ENCODE measurements at regions not wholly inside any gene's neighbourhood (a gene's known extent, or its start where the extent isn't known, plus 50 kb on each side); places are given as distances from the start of the nearest gene placed in this dataset.

- TF ChIP-seq TAF1 (IDR thresholded peaks at IDR 0.05; ENCODE audit: low read depth) (no peak), FOXM1 (IDR thresholded peaks at IDR 0.05; ENCODE audit: borderline replicate concordance, low read depth) (no peak), EP300 (IDR thresholded peaks at IDR 0.05; ENCODE audit: borderline replicate concordance) (no peak), CEBPB (IDR thresholded peaks at IDR 0.05) (no peak)
These were observed 73.6 kb upstream of the RASSF8 start for GRCh38 chr12:25884920-25885234.

- TF ChIP-seq RAD21 (IDR thresholded peaks at IDR 0.05; ENCODE audit: low read depth): no peak
- TF ChIP-seq YY1 (IDR thresholded peaks at IDR 0.05; ENCODE audit: low read depth): no peak
- no peak for TF ChIP-seq USF1 (IDR thresholded peaks at IDR 0.05)
- no peak for TF ChIP-seq CEBPB (IDR thresholded peaks at IDR 0.05)
- TF ChIP-seq FOXM1 (IDR thresholded peaks at IDR 0.05; ENCODE audit: borderline replicate concordance, low read depth): no peak
These were observed 72.1 kb upstream of the RASSF8 start for GRCh38 chr12:25886396-25886795.

GRCh38 chr12:25887367-25887766, 71.1 kb upstream of the RASSF8 start:
- TF ChIP-seq ZBTB7A (IDR thresholded peaks at IDR 0.05; ENCODE audit: low read depth) (no peak), TAF1 (IDR thresholded peaks at IDR 0.05; ENCODE audit: low read depth) (no peak), YY1 (IDR thresholded peaks at IDR 0.05; ENCODE audit: low read depth) (no peak), FOXM1 (IDR thresholded peaks at IDR 0.05; ENCODE audit: borderline replicate concordance, low read depth) (no peak), EGR1 (IDR thresholded peaks at IDR 0.05) (no peak), EP300 (IDR thresholded peaks at IDR 0.05; ENCODE audit: borderline replicate concordance) (no peak), USF1 (IDR thresholded peaks at IDR 0.05) (no peak), TCF12 (IDR thresholded peaks at IDR 0.05; ENCODE audit: low read depth) (no peak), RAD21 (IDR thresholded peaks at IDR 0.05; ENCODE audit: low read depth) (no peak), CREB1 (IDR thresholded peaks at IDR 0.05; ENCODE audit: low read depth) (no peak), CEBPB (IDR thresholded peaks at IDR 0.05) (no peak), REST (IDR thresholded peaks at IDR 0.05; ENCODE audit: low read depth) (no peak), TEAD4 (IDR thresholded peaks at IDR 0.05) (no peak), NFIC (IDR thresholded peaks at IDR 0.05) (no peak), MAX (IDR thresholded peaks at IDR 0.05) (no peak)

GRCh38 chr12:25889185-25889584, 69.3 kb upstream of the RASSF8 start:
- no peak for TF ChIP-seq ZBTB7A (IDR thresholded peaks at IDR 0.05; ENCODE audit: low read depth)
- TF ChIP-seq MAX (IDR thresholded peaks at IDR 0.05): no peak
- no peak for TF ChIP-seq TAF1 (IDR thresholded peaks at IDR 0.05; ENCODE audit: low read depth)
- TF ChIP-seq NFIC (IDR thresholded peaks at IDR 0.05): no peak
- no peak for TF ChIP-seq RAD21 (IDR thresholded peaks at IDR 0.05; ENCODE audit: low read depth)
- no peak for TF ChIP-seq CREB1 (IDR thresholded peaks at IDR 0.05; ENCODE audit: low read depth)
- no peak for TF ChIP-seq TEAD4 (IDR thresholded peaks at IDR 0.05)
- no peak for TF ChIP-seq TCF12 (IDR thresholded peaks at IDR 0.05; ENCODE audit: low read depth)
- TF ChIP-seq EGR1 (IDR thresholded peaks at IDR 0.05): no peak
- TF ChIP-seq REST (IDR thresholded peaks at IDR 0.05; ENCODE audit: low read depth): no peak
- no peak for TF ChIP-seq YY1 (IDR thresholded peaks at IDR 0.05; ENCODE audit: low read depth)
- TF ChIP-seq CEBPB (IDR thresholded peaks at IDR 0.05): no peak
- no peak for TF ChIP-seq FOXM1 (IDR thresholded peaks at IDR 0.05; ENCODE audit: borderline replicate concordance, low read depth)

- TF ChIP-seq EP300 (IDR thresholded peaks at IDR 0.05; ENCODE audit: borderline replicate concordance): no peak
- no peak for TF ChIP-seq CEBPB (IDR thresholded peaks at IDR 0.05)
- TF ChIP-seq EGR1 (IDR thresholded peaks at IDR 0.05): no peak
- no peak for TF ChIP-seq MAX (IDR thresholded peaks at IDR 0.05)
- no peak for TF ChIP-seq TCF12 (IDR thresholded peaks at IDR 0.05; ENCODE audit: low read depth)
- TF ChIP-seq TEAD4 (IDR thresholded peaks at IDR 0.05): no peak
- TF ChIP-seq ZBTB7A (IDR thresholded peaks at IDR 0.05; ENCODE audit: low read depth): no peak
- TF ChIP-seq CREB1 (IDR thresholded peaks at IDR 0.05; ENCODE audit: low read depth): no peak
These were observed 63.7 kb upstream of the RASSF8 start for GRCh38 chr12:25894759-25895158.

- TF ChIP-seq ZBTB7A (IDR thresholded peaks at IDR 0.05; ENCODE audit: low read depth) (no peak), EP300 (IDR thresholded peaks at IDR 0.05; ENCODE audit: borderline replicate concordance) (no peak), REST (IDR thresholded peaks at IDR 0.05; ENCODE audit: low read depth) (no peak), EGR1 (IDR thresholded peaks at IDR 0.05) (no peak), CREB1 (IDR thresholded peaks at IDR 0.05; ENCODE audit: low read depth) (no peak), CEBPB (IDR thresholded peaks at IDR 0.05) (no peak), TAF1 (IDR thresholded peaks at IDR 0.05; ENCODE audit: low read depth) (no peak), USF1 (IDR thresholded peaks at IDR 0.05) (no peak), MAX (IDR thresholded peaks at IDR 0.05) (no peak), NFIC (IDR thresholded peaks at IDR 0.05) (no peak), TCF12 (IDR thresholded peaks at IDR 0.05; ENCODE audit: low read depth) (no peak), YY1 (IDR thresholded peaks at IDR 0.05; ENCODE audit: low read depth) (no peak), FOXM1 (IDR thresholded peaks at IDR 0.05; ENCODE audit: borderline replicate concordance, low read depth) (no peak)
These were observed 61.5 kb upstream of the RASSF8 start for GRCh38 chr12:25896981-25897380.
